HG02884 (cell line): ENCODE measurements at regions not wholly inside any gene's neighbourhood (a gene's known extent, or its start where the extent isn't known, plus 50 kb on each side); places are given as distances from the start of the nearest gene placed in this dataset.
"Not testable (repeated sequence)": the region's sequence is repeated elsewhere in the genome, so short reads cannot be mapped to it uniquely, and the experiment has no call there.

Experiments used
- ATAC-seq: cut with Tn5 transposase; IDR thresholded peaks from one replicate; pipeline ENCODE4 v1.9.1; 2021; ENCODE audit warnings: mild to moderate bottlenecking, moderate library complexity; ENCODE audit not compliant: unreplicated experiment

DNA sequence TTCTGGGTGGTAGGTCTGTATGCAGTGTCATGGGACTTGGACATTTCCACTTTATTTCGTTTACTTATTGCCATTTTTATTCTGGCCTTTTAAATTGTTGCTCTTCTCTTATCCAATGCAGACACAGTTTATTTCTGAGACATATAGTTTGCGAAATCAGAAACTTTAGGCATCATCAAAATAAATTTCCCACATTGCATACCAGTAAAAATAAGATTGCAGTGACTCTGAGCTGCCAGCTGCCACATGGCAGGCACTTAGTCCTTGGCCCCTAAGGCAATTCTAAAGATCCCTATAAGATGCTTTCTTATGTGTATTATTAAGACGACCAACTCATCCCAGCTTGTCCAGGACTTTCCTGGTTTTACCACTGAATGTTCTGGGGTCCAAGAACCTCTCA lies 81.8 kb upstream of the ANKRD1 start:
- no peak for ATAC-seq

DNA sequence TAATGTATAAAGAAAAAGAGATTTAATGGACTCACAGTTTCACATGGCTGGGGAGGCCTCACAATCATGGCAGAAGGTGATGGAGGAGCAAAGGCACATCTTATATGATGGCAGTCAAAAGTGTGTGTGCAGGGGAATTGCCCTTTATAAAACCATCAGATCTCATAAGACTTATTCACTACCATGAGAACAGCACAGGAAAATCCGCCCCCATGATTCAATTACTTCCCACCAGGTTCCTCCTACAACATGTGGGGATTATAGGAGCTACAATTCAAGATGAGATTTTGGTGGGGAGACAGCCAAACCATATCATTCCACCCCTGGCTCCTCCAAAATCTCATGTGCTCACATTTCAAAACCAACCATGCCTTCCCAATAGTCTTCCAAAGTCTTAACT lies 82.5 kb upstream of the ANKRD1 start:
- not testable (repeated sequence) for ATAC-seq

DNA sequence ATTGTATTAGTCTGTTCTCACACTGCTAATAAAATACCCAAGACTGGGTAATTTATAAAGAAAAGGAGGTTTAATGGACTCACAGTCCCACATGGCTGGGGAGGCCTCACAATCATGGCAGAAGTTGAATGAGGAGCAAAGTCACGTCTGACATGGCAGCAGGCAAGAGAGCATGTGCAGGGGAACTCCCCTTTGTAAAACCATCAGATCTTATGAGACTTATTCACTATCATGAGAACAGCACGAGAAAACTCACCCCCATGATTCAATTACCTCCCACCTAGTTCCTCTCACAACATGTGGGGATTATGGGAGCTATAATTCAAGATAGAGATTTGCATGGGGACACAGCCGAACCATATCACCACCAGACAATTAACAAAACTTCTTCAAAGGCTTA lies 84.4 kb upstream of the ANKRD1 start:
- ATAC-seq = not testable (repeated sequence)

DNA sequence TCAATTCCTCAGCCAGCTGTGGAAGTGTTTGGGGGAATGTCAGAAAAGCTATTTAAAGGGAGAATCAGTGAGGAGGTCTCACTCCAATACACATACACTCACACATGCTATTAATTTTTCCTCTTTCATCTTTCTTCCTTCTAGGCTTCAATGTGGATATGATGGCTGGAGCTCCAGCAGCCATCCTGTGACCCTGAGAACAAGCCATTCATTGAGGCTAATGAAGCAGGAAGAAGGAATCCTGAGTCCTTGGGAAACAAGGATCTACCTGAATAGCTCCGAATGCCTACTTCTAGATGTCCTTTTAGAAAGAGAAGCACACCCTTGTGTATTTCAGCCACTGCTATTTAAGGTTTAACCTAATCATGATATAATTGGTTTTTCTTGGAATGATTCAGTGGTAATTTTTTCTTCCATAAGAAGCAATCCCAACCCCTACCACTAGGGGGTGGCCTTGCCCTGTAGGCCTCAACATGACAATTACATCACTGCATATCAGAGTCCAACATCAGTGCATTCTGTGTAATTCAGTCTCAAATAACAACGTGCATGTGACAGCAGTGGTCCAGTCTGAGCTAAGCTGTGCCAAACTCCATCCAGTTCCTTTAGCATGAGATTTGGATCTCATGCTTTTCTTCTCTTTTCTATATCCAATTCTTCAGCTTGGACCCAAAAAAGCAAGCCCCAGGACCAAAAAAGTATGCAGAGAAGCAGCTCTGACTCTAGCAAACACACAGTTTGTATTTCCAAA lies 85.3 kb upstream of the ANKRD1 start:
- ATAC-seq = peak; percentile 41

DNA sequence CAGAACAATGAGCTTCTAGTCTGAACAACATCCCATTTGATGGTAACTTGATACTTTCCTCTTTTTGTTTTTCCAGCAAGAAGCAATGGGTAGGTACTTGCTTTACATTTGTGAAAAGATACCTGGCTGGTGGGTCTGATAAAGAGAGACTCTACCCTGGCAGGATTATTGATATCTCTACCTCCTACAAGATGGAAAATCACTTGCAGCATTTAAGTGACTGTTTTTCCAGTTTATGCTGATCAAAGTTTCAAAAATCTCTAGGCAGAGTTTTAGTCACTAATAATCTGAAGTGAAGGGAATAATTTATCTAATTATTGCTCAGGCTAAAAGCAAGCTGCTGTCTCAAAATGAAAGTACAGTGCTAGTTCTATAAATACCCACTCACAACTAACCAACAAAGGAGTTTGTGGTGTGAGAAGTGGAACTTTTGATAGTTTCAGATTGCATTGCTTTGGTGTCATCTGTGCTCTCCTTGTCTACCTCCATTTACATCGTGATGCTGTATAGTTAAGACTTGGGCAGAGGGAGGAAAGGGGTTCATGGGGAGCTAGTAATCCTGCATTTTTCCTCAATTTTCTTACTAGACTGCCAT lies 86.0 kb upstream of the ANKRD1 start:
- peak; percentile 81 for ATAC-seq

DNA sequence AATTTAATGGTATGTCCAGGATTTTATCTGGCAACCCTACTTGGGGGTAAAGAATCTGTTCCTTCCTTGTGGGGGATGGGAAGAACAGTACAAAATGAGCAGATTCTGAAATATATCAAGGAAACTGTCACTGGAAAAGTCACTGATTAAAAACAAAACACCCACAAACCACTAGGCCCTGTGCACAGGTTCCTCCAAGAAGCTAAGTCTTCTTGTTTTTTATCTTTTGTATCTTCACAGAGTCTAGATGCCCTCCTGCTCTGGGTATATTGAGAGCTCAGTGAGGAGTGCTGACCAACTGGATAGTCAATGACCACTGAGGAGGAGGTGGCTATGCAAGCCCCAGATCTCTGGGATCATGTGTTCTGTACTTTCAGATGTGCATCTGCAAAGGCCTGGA lies 86.8 kb upstream of the ANKRD1 start:
- ATAC-seq = no peak

DNA sequence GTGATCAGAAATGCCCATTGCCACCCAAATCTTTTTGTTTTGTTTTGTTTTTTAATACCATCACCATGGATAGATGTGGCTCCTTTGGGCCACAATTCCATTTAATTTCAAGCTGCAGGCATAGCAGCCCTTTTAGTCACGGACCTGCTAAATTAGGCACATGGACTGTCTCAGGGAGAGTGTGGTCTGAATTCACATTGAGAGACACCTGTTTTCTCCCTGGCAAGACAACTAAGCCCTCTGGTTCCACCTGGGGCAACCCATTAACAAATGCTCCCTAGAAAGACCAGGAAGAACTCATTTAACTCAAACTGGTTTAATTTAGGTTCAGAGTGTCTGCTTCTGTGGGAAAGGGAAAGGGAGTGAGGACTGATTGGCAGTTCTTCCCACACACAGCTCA lies 88.2 kb upstream of the ANKRD1 start:
- no peak for ATAC-seq

DNA sequence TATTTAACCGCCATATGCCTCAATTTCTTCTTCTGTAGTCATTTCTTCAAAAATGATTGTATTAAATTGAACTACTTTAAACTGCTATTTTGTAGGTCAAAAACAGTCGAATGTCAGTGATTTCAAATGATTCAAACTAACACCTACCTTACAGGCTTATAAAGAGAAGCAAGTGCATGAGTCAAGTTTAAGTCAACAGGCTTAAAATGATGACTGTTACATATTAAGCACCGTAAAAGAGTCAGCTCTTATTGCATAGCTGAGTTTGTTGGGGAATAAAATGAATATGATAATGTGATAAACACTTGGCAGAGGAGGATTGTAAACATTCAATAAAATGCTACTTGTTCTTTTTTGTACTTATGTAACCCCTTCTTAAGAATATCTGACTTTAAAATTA lies 90.1 kb upstream of the ANKRD1 start:
- no peak for ATAC-seq

DNA sequence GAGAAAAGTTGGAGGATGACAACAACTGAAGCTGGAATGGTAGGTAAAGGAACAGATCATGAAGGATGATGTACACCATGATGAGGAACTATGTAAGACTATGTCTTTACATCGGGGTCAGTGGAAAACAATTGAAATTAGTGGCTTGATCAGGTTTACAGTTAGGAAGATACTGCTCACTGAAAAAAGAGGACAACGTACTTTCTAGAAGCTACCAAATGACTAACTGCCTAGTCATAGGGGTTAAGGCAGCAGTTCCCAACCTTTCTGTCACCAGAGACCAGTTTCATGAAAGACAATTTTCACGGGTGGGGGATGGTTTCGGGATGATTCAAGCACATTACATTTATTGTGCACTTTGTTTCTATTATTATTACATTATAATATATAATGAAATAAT lies 91.6 kb upstream of the ANKRD1 start:
- no peak for ATAC-seq

DNA sequence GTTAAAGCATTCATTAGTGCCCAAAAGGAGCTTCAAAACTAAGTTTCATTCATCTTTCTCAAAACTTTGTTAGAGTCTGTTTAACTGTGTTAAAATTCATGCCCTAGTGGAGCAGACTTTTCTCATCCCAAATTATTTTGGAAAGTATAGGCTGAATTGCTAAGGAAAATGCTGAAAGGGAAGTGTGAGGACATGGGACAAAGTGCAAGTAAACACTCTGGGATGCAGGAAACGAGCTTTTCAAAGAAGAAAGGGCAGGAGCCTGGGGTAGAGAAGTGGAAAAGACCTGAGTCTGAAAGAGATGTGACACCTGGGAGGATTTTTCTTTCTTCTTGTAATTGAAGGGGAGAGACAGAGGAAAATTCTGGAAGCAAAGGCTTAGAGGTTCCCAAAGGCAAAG lies 93.1 kb upstream of the ANKRD1 start:
- no peak for ATAC-seq

DNA sequence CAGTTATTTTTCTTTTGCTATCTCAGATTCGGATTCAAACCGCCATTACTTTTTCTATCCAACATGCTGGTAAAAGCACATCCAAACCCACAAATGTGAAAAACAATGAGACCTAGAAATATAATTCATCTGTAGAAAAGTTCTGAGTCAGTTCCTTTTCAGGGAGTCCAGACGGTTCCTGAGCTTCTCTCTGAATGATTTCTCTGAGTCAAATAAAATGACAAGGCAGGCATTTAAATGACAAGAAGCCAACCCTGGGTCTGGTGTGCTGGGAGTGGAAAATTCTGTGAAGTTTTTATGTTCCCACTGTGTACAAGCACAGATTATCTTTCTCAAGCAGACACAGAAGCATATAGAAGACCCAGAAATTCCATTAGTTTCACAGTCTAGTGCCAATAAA lies 96.3 kb upstream of the ANKRD1 start:
- no peak for ATAC-seq

DNA sequence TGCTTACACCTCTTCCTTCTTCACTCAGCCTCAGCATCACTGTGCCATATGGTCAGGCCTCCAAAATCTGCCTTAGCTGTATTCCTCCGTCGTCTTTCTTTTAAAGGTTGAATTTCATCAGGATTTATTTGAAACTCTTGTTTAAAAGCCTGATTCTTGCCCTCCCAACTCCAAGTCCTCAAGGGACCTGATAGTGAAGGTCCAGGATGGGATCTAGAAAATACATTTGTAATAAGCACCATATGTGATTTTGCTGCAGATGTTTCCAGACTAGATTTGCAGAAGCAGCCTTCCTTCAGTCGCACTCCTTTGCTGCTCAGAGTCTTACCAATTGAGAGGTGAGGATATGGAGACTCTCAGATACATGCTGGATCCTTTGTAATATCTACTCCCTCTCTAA lies 101.0 kb upstream of the ANKRD1 start:
- ATAC-seq = no peak

DNA sequence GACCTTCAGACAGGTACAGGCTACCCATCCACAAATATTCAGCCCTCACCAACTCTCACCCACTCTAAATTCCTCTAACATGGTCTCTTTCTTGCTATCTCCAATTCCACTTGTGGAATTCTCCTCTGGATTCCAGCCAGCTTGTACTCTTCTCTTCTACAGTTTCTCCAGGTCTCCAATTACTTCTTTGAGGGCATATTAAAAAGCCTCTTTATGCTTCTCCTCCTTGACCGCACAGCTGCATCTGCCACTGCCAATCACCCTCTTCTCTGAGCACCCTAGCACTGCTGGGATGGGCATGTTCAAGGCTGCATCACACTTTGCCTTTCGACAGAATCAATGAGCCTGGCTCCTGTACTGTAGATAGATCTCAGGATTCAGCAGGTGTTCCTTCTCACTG lies 101.5 kb upstream of the ANKRD1 start:
- ATAC-seq = no peak

DNA sequence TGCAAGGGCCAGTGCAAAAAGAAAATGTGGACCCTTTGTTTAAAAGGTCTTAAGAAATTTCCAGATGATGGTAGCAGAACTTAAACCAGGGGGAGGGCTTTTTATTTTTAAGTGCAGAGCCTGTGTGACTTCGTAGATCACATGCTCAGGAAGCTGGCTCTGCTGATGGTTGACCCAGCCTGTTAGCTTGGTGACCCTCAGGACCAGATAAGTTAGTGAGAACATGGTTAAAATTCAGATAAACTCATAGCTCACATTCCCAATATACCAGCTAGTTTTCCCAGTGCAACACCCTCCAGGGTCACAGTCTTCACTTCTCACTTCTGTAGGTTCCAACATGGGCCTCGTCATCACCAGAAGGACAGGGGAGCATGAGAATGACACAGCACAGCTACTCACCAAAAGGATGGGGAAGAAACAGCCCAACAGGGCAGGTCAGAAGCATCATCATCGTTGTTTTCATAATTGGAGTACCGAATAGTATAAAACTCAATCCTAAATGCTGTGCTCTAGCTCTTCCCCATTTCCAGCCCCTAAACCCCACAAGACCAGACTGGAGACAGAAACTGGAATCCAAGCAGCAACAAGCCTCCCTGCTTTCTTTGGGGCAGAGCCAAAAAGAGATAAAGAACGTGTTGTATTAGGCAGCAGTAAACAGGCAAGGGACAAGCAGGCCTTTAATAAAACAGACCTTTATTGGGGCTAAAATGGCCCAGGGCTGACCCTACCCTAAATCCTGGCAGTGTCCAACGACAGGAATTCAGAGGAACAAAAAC lies 102.2 kb upstream of the ANKRD1 start:
- ATAC-seq = no peak

DNA sequence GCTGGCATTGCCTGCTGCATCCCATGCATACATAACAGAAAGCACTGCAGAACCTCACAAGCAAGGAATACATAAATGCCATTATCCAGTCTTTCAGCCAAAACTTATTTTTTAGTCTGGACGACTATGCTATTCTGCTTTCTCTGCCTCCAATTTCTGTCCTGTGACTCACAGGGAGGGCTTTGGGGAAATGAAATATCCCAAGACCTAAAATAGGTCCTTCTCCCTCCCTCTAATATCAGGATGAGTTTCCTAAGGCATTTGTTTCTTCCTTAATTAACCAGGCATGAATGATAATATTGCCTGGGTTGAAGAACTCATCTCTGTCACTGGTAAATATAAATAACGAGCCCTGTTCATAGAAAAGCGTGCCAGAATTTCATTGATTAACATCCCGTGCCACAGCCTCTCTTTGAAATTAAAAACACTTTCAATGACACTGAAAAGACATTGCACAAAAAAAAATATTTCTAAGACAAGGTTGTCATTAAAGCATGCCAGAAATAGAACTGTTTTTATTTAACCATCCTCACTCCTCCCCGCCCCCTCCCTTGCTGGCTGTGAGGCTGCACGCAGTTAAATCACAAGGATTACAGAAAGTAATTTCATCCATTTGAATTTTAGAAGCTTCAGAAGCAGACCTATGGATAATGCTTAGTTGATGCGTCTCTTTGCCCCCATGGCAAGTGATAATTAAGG lies 103.0 kb upstream of the ANKRD1 start:
- no peak for ATAC-seq

DNA sequence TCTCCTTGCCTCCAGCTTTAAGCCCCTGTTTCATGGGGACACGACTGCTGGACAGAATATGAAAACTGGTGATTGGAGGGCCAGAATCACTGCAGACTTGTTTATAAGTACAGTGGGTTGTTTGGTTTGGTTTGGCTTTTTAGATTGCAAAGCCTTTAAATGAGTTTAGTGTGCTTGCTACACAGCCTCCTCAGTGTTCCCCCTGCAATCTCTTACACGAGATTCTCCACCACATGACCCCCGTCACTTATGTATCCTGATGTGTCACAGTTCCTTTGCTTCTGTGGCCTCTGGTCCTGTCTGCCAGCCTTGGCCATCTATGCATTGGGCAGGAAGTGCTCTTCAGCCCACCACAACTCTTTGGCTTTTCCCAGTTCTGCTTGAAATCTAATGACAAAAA lies 103.7 kb upstream of the ANKRD1 start:
- ATAC-seq = no peak

DNA sequence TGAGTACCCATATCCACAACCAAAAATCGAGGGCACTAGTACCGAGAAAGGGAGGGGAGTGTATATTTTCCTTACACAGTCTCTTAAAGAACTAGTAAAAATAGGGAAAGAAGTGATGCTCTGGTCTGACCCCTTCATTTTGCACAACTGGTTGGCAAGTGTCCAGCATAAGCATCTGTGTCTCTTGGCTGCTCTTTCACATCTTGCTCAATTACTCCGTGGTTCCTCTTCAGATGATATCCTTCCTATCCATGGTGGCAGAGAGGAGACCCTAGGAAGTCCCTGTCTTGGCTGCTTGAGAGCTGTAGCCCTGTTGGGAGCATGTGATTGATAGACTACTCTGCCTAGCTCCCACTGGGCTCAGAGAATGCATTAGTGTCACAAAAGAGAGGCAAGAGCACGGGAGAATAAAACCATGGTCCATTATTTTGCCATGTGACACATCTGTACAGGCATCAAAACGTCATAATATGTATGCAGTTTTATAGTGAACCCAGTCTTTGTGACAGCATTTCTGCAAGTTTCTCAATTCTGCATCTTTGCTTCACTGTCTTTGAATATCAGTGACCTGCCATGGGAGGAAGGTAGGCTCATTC lies 111.8 kb upstream of the ANKRD1 start:
- no peak for ATAC-seq

DNA sequence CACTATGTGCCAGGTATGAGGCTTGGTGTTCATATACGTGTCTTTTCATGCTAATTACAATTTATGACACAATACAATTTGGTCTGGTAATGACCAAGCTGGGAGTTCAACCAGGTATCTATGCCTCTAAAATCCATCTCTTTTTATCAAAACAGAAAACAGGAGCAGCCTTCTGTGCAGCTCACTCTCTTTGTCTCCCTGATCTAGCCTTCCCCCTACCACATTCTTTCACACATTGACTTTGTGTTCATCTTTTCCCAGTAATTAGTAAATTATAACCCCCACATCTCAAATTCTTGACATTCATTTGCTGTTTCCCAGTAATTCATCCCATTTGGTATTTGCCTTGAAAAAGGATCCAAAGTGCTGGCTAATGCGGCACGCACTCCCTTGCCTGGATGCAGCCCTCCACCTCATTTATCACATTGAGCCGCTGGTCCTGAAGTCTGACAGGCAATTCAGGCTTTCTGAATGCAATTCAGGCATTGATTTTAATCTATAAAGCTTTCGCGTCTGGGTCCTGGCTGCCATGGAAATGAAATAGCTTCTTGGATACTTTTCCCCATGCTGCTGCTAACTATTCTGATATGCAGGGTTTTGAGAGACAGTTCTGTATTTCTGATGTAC lies 112.5 kb upstream of the ANKRD1 start:
- ATAC-seq = no peak

DNA sequence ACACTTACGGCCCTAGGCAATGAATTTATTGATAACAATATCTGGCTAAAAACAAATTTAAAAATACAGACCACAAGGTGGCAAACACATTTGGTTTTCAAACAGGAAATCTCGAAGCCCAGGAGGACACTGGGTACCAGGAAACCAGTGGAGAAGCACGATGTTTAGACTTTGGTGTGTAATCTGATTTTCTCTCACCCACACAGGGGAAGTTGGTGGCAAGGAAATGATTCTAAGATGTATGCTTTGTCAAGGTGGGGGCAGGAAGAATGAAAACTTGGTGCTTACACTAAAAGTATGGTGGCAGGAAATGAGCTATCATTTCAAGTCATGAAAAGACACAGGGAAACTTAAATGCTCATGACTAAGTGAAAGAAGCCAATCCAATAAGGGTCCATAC lies 113.2 kb upstream of the ANKRD1 start:
- no peak for ATAC-seq

DNA sequence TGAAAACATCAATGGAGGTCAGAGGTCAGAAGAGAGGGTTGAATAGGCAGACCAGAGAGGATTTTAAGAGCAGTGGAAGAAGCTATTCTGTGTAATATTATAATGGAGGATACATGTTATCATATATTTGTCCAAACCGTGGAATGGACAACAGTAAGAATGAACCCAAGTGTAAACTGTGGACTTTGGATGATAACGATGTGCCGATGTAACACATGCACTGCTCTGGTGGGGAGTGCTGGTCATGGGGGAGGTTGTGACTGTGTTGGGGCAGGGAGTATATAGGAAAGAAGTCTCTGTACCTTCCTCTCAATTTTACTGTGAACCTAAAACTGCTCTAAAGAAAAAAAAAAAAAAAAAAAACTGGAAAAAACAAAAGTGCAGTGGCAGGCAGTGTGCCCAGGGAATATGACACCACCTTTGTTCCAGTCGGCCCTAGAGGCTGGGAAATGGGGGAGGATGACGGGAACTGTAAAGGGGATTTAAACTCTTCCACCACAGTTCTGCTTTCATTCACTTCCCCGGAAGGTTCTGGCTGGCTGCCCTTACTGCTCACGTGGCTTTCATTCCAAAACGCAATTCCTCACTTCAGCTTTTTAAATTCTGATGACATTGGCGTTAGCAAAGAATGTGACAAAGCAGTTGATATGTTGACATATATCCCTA lies 113.7 kb upstream of the ANKRD1 start:
- no peak for ATAC-seq
